ENCODE measurements at regions not wholly inside any gene's neighbourhood (a gene's known extent, or its start where the extent isn't known, plus 50 kb on each side); places are given as distances from the start of the nearest gene placed in this dataset.
"Not testable (repeated sequence)": the region's sequence is repeated elsewhere in the genome, so short reads cannot be mapped to it uniquely, and the experiment has no call there.

- TF ChIP-seq CTCF (IDR thresholded peaks at IDR 0.05; ENCODE audit: low read depth, low read length): peak; percentile 63
- ChIA-PET CTCF (interaction anchor here (0.5 to 2.6 kb wide), 7 partner anchors 160 to 1419 kb away, joined by 4 to 14 read pairs (median 5); no protein-coding TSS in a partner anchor), POLR2A (no interaction called here)
- DNase-seq (ENCODE audit: low read depth, low spot score): no peak
- Histone ChIP-seq H3K4me3 (ENCODE audit: low read depth, low read length) (no peak overlapping the region), H3K27me3 (ENCODE audit: control insufficient read depth, insufficient read depth, low read length) (no peaks in the 10 kb centered on the region), H3K27ac (ENCODE audit: low read depth, low read length) (no peak overlapping the region), H3K9me3 (ENCODE audit: control insufficient read depth, insufficient read depth, low read length) (no peaks in the 10 kb centered on the region)
These were observed 188.2 kb upstream of the XIRP2 start for GRCh38 chr2:166700079-166700478.

DNA sequence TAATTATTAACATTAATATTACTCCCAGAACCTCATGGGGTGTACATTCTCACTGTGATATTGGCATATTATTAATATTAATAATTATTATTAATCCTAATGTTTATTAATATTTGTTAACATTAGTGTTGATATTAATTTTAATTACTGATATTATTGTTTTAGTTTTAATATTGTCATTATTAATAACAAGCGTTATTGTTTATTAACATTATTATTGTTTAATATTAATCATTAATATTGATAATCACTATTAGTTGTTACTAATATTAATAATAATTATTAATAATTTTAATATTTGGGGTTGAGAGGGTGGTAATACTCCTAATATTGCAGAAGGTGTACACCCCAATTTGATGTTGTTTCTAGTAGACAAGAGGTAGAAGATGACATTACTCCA lies 193.1 kb upstream of the XIRP2 start:
- DNase-seq (ENCODE audit: low read depth, low spot score): no peak
- TF ChIP-seq CTCF (IDR thresholded peaks at IDR 0.05; ENCODE audit: low read depth, low read length): no peak
- Histone ChIP-seq H3K9me3 (ENCODE audit: control insufficient read depth, insufficient read depth, low read length) (no peaks in the 10 kb centered on the region), H3K27me3 (ENCODE audit: control insufficient read depth, insufficient read depth, low read length) (no peaks in the 10 kb centered on the region), H3K27ac (ENCODE audit: low read depth, low read length) (no peak overlapping the region), H3K4me3 (ENCODE audit: low read depth, low read length) (no peak overlapping the region)
- POLR2A ChIA-PET: no interaction called here
- CTCF ChIA-PET: no interaction called here

- H3K27ac ChIP-seq (ENCODE audit: low read depth, low read length); H3K9me3 ChIP-seq (ENCODE audit: control insufficient read depth, insufficient read depth, low read length); H3K4me3 ChIP-seq (ENCODE audit: low read depth, low read length); CTCF ChIA-PET; POLR2A ChIA-PET; DNase-seq (ENCODE audit: low read depth, low spot score); H3K27me3 ChIP-seq (ENCODE audit: control insufficient read depth, insufficient read depth, low read length): not testable (repeated sequence)
These were observed 192.0 kb upstream of the SCN7A start for GRCh38 chr2:166686057-166686456.

- TF ChIP-seq CTCF (IDR thresholded peaks at IDR 0.05; ENCODE audit: low read depth, low read length): no peak
These were observed 183.9 kb upstream of the SCN7A start for GRCh38 chr2:166677996-166678395.

GRCh38 chr2:166676716-166677115 lies 182.7 kb upstream of the SCN7A start:
- Histone ChIP-seq H3K4me3 (ENCODE audit: low read depth, low read length) (no peak overlapping the region), H3K27me3 (ENCODE audit: control insufficient read depth, insufficient read depth, low read length) (no peaks in the 10 kb centered on the region), H3K9me3 (ENCODE audit: control insufficient read depth, insufficient read depth, low read length) (no peaks in the 10 kb centered on the region), H3K27ac (ENCODE audit: low read depth, low read length) (no peak overlapping the region)
- CTCF ChIA-PET: interaction anchor here (0.9 kb wide), 1 partner anchor 10 kb away, joined by 3 read pairs; no protein-coding TSS in a partner anchor
- POLR2A ChIA-PET: no interaction called here
- TF ChIP-seq CTCF (IDR thresholded peaks at IDR 0.05; ENCODE audit: low read depth, low read length): no peak
- DNase-seq (ENCODE audit: low read depth, low spot score): no peak

More at GRCh38 chr2:166677996-166678395, 183.9 kb upstream of the SCN7A start:
- POLR2A ChIA-PET: no interaction called here
- Histone ChIP-seq H3K9me3 (ENCODE audit: control insufficient read depth, insufficient read depth, low read length) (no peaks in the 10 kb centered on the region), H3K4me3 (ENCODE audit: low read depth, low read length) (no peak overlapping the region), H3K27me3 (ENCODE audit: control insufficient read depth, insufficient read depth, low read length) (no peaks in the 10 kb centered on the region), H3K27ac (ENCODE audit: low read depth, low read length) (no peak overlapping the region)
- CTCF ChIA-PET: no interaction called here
- no peak for DNase-seq (ENCODE audit: low read depth, low spot score)

DNA sequence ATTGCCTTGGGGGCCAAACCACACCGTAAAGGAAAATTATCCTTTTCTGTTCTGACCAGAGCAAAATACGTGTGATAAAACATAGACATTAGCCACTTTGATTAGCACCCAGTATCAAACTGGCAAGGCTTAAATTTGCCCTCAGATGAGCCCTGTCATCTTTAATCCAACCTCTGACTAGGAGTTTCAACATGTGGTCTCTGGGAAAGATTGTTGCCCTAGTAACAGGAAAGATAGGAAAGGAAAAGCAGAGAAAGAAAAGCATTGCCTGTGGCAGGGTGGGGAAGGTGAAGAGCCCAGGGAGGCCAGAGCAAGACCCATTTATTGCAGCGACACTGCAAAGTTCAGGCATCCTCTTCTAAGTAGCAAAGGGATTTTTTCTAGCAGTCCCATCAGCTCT lies 181.5 kb upstream of the SCN7A start:
- Histone ChIP-seq H3K9me3 (ENCODE audit: control insufficient read depth, insufficient read depth, low read length) (no peaks in the 10 kb centered on the region), H3K27me3 (ENCODE audit: control insufficient read depth, insufficient read depth, low read length) (no peaks in the 10 kb centered on the region), H3K27ac (ENCODE audit: low read depth, low read length) (no peak overlapping the region), H3K4me3 (ENCODE audit: low read depth, low read length) (no peak overlapping the region)
- ChIA-PET CTCF (interaction anchor here (1.4 kb wide), 1 partner anchor 536 kb away, joined by 3 read pairs; no protein-coding TSS in a partner anchor), POLR2A (no interaction called here)
- TF ChIP-seq CTCF (IDR thresholded peaks at IDR 0.05; ENCODE audit: low read depth, low read length): no peak
- DNase-seq (ENCODE audit: low read depth, low spot score): no peak

Measured in AG04450 (cell line).